PC-3 (cell line): ENCODE measurements at regions not wholly inside any gene's neighbourhood (a gene's known extent, or its start where the extent isn't known, plus 50 kb on each side); places are given as distances from the start of the nearest gene placed in this dataset.

Experiments
- EZH2 ChIP-seq: fragments of 300-600 bp; sonication (generic); IDR thresholded peaks from one replicate; pipeline ENCODE4 v1.6.1; 2017; ENCODE audit warnings: antibody characterized with exemption, mild to moderate bottlenecking, low read length; ENCODE audit not compliant: unreplicated experiment
- EZH2phosphoT487 ChIP-seq: fragments of 300-600 bp; sonication (generic); IDR thresholded peaks from 2 replicates; pipeline ENCODE4 v1.6.1; 2018; ENCODE audit warnings: mild to moderate bottlenecking, antibody characterized with exemption, low read length, borderline replicate concordance

GRCh38 chr2:138217975-138218374 lies 253.7 kb downstream of the HNMT start:
- no peak for TF ChIP-seq EZH2
- TF ChIP-seq EZH2phosphoT487 = no peak
